ENCODE measurements at regions not wholly inside any gene's neighbourhood (a gene's known extent, or its start where the extent isn't known, plus 50 kb on each side); places are given as distances from the start of the nearest gene placed in this dataset.

DNA sequence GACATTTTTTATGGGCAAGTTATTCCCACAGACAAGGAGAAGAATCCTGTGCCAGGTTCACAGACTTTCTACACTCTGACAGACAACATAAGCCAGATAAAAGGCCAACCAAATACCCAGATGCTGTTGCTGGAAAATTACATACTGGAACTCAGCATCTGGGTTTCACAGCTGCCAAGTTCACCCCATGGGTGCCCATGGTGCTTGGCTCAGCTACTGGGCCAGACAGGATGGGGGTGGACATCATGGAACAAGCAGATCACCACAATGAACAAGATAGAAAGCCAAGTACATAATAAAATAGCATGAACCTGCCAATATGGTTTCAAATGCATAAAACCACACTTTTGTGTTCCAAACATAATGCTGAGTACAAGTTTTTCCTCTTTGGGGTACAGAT is 999.8 kb downstream of the NR2F1-AS1 start:
- ATAC-seq (no peak), DNase-seq (ENCODE audit: low spot score) (no peak)
- ChIA-PET POLR2A (no interaction called here), CTCF (no interaction called here)
- no peaks in the 10 kb centered on the region for H3K4me1 Mint-ChIP-seq
- no peaks in the 10 kb centered on the region for H3K27me3 Mint-ChIP-seq (ENCODE audit: low read depth)
- H3K9me3 Mint-ChIP-seq = peaks cover 8% of the 10 kb centered on the region; the same call in 1 of the 2 replicates
- H3K36me3 Mint-ChIP-seq = no peaks in the 10 kb centered on the region
- H3K4me3 Mint-ChIP-seq = no peak overlapping the region
- no peak overlapping the region for H3K27ac Mint-ChIP-seq
- TF ChIP-seq, protein P1, sequence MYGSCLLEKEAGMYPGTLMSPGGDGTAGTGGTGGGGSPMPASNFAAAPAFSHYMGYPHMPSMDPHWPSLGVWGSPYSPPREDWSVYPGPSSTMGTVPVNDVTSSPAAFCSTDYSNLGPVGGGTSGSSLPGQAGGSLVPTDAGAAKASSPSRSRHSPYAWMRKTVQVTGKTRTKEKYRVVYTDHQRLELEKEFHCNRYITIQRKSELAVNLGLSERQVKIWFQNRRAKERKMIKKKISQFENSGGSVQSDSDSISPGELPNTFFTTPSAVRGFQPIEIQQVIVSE (CRISPR knock-in tag; IDR thresholded peaks at IDR 0.05; ENCODE audit: borderline replicate concordance) = no peak
- TF ChIP-seq, protein P2, sequence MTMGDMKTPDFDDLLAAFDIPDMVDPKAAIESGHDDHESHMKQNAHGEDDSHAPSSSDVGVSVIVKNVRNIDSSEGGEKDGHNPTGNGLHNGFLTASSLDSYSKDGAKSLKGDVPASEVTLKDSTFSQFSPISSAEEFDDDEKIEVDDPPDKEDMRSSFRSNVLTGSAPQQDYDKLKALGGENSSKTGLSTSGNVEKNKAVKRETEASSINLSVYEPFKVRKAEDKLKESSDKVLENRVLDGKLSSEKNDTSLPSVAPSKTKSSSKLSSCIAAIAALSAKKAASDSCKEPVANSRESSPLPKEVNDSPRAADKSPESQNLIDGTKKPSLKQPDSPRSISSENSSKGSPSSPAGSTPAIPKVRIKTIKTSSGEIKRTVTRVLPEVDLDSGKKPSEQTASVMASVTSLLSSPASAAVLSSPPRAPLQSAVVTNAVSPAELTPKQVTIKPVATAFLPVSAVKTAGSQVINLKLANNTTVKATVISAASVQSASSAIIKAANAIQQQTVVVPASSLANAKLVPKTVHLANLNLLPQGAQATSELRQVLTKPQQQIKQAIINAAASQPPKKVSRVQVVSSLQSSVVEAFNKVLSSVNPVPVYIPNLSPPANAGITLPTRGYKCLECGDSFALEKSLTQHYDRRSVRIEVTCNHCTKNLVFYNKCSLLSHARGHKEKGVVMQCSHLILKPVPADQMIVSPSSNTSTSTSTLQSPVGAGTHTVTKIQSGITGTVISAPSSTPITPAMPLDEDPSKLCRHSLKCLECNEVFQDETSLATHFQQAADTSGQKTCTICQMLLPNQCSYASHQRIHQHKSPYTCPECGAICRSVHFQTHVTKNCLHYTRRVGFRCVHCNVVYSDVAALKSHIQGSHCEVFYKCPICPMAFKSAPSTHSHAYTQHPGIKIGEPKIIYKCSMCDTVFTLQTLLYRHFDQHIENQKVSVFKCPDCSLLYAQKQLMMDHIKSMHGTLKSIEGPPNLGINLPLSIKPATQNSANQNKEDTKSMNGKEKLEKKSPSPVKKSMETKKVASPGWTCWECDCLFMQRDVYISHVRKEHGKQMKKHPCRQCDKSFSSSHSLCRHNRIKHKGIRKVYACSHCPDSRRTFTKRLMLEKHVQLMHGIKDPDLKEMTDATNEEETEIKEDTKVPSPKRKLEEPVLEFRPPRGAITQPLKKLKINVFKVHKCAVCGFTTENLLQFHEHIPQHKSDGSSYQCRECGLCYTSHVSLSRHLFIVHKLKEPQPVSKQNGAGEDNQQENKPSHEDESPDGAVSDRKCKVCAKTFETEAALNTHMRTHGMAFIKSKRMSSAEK (CRISPR knock-in tag; IDR thresholded peaks at IDR 0.05; ENCODE audit: borderline replicate concordance) = no peak
- TF ChIP-seq ZNF317 (CRISPR knock-in tag; IDR thresholded peaks at IDR 0.05; ENCODE audit: borderline replicate concordance, low read depth) = no peak
- no peak for TF ChIP-seq FOXK1 (CRISPR knock-in tag; IDR thresholded peaks at IDR 0.05)
- TF ChIP-seq EMX1 (CRISPR knock-in tag; IDR thresholded peaks at IDR 0.05) = no peak
- TF ChIP-seq ZNF232 (CRISPR knock-in tag; IDR thresholded peaks at IDR 0.05) = no peak
- TF ChIP-seq KAT7 (CRISPR knock-in tag; IDR thresholded peaks at IDR 0.05; ENCODE audit: borderline replicate concordance) = no peak
- TF ChIP-seq, protein P3, sequence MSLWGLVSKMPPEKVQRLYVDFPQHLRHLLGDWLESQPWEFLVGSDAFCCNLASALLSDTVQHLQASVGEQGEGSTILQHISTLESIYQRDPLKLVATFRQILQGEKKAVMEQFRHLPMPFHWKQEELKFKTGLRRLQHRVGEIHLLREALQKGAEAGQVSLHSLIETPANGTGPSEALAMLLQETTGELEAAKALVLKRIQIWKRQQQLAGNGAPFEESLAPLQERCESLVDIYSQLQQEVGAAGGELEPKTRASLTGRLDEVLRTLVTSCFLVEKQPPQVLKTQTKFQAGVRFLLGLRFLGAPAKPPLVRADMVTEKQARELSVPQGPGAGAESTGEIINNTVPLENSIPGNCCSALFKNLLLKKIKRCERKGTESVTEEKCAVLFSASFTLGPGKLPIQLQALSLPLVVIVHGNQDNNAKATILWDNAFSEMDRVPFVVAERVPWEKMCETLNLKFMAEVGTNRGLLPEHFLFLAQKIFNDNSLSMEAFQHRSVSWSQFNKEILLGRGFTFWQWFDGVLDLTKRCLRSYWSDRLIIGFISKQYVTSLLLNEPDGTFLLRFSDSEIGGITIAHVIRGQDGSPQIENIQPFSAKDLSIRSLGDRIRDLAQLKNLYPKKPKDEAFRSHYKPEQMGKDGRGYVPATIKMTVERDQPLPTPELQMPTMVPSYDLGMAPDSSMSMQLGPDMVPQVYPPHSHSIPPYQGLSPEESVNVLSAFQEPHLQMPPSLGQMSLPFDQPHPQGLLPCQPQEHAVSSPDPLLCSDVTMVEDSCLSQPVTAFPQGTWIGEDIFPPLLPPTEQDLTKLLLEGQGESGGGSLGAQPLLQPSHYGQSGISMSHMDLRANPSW (CRISPR knock-in tag; conservative IDR thresholded peaks at IDR 0.05; ENCODE audit: low read depth) = no peak
- TF ChIP-seq, protein P4, sequence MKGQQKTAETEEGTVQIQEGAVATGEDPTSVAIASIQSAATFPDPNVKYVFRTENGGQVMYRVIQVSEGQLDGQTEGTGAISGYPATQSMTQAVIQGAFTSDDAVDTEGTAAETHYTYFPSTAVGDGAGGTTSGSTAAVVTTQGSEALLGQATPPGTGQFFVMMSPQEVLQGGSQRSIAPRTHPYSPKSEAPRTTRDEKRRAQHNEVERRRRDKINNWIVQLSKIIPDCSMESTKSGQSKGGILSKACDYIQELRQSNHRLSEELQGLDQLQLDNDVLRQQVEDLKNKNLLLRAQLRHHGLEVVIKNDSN (CRISPR knock-in tag; IDR thresholded peaks at IDR 0.05) = no peak
- TF ChIP-seq, protein P5, sequence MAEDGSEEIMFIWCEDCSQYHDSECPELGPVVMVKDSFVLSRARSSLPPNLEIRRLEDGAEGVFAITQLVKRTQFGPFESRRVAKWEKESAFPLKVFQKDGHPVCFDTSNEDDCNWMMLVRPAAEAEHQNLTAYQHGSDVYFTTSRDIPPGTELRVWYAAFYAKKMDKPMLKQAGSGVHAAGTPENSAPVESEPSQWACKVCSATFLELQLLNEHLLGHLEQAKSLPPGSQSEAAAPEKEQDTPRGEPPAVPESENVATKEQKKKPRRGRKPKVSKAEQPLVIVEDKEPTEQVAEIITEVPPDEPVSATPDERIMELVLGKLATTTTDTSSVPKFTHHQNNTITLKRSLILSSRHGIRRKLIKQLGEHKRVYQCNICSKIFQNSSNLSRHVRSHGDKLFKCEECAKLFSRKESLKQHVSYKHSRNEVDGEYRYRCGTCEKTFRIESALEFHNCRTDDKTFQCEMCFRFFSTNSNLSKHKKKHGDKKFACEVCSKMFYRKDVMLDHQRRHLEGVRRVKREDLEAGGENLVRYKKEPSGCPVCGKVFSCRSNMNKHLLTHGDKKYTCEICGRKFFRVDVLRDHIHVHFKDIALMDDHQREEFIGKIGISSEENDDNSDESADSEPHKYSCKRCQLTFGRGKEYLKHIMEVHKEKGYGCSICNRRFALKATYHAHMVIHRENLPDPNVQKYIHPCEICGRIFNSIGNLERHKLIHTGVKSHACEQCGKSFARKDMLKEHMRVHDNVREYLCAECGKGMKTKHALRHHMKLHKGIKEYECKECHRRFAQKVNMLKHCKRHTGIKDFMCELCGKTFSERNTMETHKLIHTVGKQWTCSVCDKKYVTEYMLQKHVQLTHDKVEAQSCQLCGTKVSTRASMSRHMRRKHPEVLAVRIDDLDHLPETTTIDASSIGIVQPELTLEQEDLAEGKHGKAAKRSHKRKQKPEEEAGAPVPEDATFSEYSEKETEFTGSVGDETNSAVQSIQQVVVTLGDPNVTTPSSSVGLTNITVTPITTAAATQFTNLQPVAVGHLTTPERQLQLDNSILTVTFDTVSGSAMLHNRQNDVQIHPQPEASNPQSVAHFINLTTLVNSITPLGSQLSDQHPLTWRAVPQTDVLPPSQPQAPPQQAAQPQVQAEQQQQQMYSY (CRISPR knock-in tag; IDR thresholded peaks at IDR 0.05) = no peak
- no peak for TF ChIP-seq GTF2I (CRISPR knock-in tag; conservative IDR thresholded peaks at IDR 0.05)
- TF ChIP-seq, protein P6, sequence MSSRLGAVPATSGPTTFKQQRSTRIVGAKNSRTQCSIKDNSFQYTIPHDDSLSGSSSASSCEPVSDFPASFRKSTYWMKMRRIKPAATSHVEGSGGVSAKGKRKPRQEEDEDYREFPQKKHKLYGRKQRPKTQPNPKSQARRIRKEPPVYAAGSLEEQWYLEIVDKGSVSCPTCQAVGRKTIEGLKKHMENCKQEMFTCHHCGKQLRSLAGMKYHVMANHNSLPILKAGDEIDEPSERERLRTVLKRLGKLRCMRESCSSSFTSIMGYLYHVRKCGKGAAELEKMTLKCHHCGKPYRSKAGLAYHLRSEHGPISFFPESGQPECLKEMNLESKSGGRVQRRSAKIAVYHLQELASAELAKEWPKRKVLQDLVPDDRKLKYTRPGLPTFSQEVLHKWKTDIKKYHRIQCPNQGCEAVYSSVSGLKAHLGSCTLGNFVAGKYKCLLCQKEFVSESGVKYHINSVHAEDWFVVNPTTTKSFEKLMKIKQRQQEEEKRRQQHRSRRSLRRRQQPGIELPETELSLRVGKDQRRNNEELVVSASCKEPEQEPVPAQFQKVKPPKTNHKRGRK (CRISPR knock-in tag; IDR thresholded peaks at IDR 0.05; ENCODE audit: borderline replicate concordance) = no peak
- TF ChIP-seq TCF7 (CRISPR knock-in tag; IDR thresholded peaks at IDR 0.05; ENCODE audit: low read depth) = no peak
- no peak for TF ChIP-seq ZNF671 (CRISPR knock-in tag; IDR thresholded peaks at IDR 0.05)
- TF ChIP-seq, protein P7, sequence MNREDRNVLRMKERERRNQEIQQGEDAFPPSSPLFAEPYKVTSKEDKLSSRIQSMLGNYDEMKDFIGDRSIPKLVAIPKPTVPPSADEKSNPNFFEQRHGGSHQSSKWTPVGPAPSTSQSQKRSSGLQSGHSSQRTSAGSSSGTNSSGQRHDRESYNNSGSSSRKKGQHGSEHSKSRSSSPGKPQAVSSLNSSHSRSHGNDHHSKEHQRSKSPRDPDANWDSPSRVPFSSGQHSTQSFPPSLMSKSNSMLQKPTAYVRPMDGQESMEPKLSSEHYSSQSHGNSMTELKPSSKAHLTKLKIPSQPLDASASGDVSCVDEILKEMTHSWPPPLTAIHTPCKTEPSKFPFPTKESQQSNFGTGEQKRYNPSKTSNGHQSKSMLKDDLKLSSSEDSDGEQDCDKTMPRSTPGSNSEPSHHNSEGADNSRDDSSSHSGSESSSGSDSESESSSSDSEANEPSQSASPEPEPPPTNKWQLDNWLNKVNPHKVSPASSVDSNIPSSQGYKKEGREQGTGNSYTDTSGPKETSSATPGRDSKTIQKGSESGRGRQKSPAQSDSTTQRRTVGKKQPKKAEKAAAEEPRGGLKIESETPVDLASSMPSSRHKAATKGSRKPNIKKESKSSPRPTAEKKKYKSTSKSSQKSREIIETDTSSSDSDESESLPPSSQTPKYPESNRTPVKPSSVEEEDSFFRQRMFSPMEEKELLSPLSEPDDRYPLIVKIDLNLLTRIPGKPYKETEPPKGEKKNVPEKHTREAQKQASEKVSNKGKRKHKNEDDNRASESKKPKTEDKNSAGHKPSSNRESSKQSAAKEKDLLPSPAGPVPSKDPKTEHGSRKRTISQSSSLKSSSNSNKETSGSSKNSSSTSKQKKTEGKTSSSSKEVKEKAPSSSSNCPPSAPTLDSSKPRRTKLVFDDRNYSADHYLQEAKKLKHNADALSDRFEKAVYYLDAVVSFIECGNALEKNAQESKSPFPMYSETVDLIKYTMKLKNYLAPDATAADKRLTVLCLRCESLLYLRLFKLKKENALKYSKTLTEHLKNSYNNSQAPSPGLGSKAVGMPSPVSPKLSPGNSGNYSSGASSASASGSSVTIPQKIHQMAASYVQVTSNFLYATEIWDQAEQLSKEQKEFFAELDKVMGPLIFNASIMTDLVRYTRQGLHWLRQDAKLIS (CRISPR knock-in tag; IDR thresholded peaks at IDR 0.05; ENCODE audit: borderline replicate concordance) = no peak
- no peak for TF ChIP-seq RORB (CRISPR knock-in tag; IDR thresholded peaks at IDR 0.05)
- TF ChIP-seq, protein P8, sequence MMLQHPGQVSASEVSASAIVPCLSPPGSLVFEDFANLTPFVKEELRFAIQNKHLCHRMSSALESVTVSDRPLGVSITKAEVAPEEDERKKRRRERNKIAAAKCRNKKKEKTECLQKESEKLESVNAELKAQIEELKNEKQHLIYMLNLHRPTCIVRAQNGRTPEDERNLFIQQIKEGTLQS (CRISPR knock-in tag; conservative IDR thresholded peaks at IDR 0.05) = no peak
- TF ChIP-seq, protein P9, sequence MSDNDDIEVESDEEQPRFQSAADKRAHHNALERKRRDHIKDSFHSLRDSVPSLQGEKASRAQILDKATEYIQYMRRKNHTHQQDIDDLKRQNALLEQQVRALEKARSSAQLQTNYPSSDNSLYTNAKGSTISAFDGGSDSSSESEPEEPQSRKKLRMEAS (CRISPR knock-in tag; IDR thresholded peaks at IDR 0.05) = no peak
